IMR-90 (cell line): ENCODE measurements at regions not wholly inside any gene's neighbourhood (a gene's known extent, or its start where the extent isn't known, plus 50 kb on each side); places are given as distances from the start of the nearest gene placed in this dataset.

Experiments used
- CEBPB ChIP-seq: IDR thresholded peaks from 2 replicates; pipeline ENCODE4 v1.6.1; 2012; ENCODE audit warnings: low read depth, low read length, improper control_type of control experiment
- CTCF ChIP-seq: conservative IDR thresholded peaks from 2 replicates; pipeline ENCODE4 v1.5.1; 2012; ENCODE audit warnings: mild to moderate bottlenecking, low read depth, low read length, improper control_type of control experiment
- ELK1 ChIP-seq: fragments of 150-350 bp; IDR thresholded peaks from 2 replicates; pipeline ENCODE4 v1.6.1; 2016; ENCODE audit warnings: low read depth, mild to moderate bottlenecking, low read length, moderate library complexity, borderline replicate concordance
- FOS ChIP-seq: fragments of 150-350 bp; IDR thresholded peaks from 2 replicates; pipeline ENCODE4 v1.6.1; 2016; ENCODE audit warnings: low read depth, low read length
- MAFK ChIP-seq: IDR thresholded peaks from 2 replicates; pipeline ENCODE4 v1.6.1; 2012; ENCODE audit warnings: low read depth, low read length, improper control_type of control experiment
- MAZ ChIP-seq: IDR thresholded peaks from 2 replicates; pipeline ENCODE4 v1.6.1; 2012; ENCODE audit warnings: low read depth, mild to moderate bottlenecking, low read length, improper control_type of control experiment, moderate library complexity, borderline replicate concordance
- MXI1 ChIP-seq: IDR thresholded peaks from 2 replicates; pipeline ENCODE4 v1.6.1; 2012; ENCODE audit warnings: low read depth, mild to moderate bottlenecking, low read length, moderate library complexity, borderline replicate concordance
- POLR2A ChIP-seq: IDR thresholded peaks from 2 replicates; pipeline ENCODE4 v1.6.1; 2012; ENCODE audit warnings: mild to moderate bottlenecking, low read depth, low read length
- RAD21 ChIP-seq: IDR thresholded peaks from 2 replicates; pipeline ENCODE4 v1.6.1; 2012; ENCODE audit warnings: low read length, improper control_type of control experiment
- RCOR1 ChIP-seq: IDR thresholded peaks from 2 replicates; pipeline ENCODE4 v1.6.1; 2012; ENCODE audit warnings: mild to moderate bottlenecking, low read length, improper control_type of control experiment; ENCODE audit not compliant: insufficient replicate concordance
- RFX5 ChIP-seq: IDR thresholded peaks from 2 replicates; pipeline ENCODE4 v1.8.0; 2012; ENCODE audit warnings: low read depth, mild to moderate bottlenecking, low read length, moderate library complexity
- SMC3 ChIP-seq: fragments of 150-350 bp; IDR thresholded peaks from 2 replicates; pipeline ENCODE4 v1.6.1; 2016; ENCODE audit warnings: low read depth, mild to moderate bottlenecking, antibody characterized with exemption, low read length, moderate library complexity

GRCh38 chr2:221166292-221166691, 405.8 kb downstream of the EPHA4 start:
- TF ChIP-seq CTCF (no peak), RAD21 (no peak), SMC3 (no peak), POLR2A (no peak), RFX5 (no peak), MXI1 (no peak), ELK1 (no peak), MAZ (no peak), MAFK (no peak), RCOR1 (no peak), CEBPB (no peak), FOS (no peak)
